ENCODE measurements at regions not wholly inside any gene's neighbourhood (a gene's known extent, or its start where the extent isn't known, plus 50 kb on each side); places are given as distances from the start of the nearest gene placed in this dataset.
A peak's percentile ranks its signal among the peaks of the same experiment; 100 is the strongest.

DNA sequence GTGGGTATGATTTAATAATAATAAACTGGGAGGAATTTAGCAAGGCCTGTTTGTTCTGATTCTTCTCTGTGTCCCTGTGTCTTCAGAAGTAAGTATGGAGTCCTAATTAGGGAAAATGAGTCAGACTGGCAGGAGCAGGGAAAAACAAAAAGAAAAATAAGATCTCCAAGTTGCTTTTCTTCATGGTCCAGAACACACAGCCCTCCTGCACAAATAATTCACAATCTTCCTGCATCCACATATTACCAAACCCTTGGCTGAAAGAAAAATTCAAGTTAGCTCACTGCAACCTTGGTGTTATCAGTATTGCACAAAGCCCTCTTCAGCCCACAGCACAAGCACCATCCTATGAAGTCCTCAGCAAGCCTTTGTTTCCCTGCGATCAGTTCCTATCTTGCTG lies 142.0 kb upstream of the LAMA2 start:
- Histone ChIP-seq H3K9me3 (no peaks in the 10 kb centered on the region), H3K27me3 (no peaks in the 10 kb centered on the region), H3K4me1 (no peaks in the 10 kb centered on the region), H3K27ac (no peak overlapping the region), H3K4me3 (no peak overlapping the region), H3K36me3 (no peaks in the 10 kb centered on the region)
- DNase-seq (ENCODE audit: extremely low spot score in 2 of 2), result no peak
- intact Hi-C loops (cut with DNase I), result no loop called here
- TF ChIP-seq POLR2AphosphoS5 (IDR thresholded peaks at IDR 0.05; ENCODE audit: insufficient read depth in 1 of 2, low read depth in 1 of 2) (no peak), POLR2A (IDR thresholded peaks at IDR 0.05) (no peak)
- TF ChIP-seq, protein P1, sequence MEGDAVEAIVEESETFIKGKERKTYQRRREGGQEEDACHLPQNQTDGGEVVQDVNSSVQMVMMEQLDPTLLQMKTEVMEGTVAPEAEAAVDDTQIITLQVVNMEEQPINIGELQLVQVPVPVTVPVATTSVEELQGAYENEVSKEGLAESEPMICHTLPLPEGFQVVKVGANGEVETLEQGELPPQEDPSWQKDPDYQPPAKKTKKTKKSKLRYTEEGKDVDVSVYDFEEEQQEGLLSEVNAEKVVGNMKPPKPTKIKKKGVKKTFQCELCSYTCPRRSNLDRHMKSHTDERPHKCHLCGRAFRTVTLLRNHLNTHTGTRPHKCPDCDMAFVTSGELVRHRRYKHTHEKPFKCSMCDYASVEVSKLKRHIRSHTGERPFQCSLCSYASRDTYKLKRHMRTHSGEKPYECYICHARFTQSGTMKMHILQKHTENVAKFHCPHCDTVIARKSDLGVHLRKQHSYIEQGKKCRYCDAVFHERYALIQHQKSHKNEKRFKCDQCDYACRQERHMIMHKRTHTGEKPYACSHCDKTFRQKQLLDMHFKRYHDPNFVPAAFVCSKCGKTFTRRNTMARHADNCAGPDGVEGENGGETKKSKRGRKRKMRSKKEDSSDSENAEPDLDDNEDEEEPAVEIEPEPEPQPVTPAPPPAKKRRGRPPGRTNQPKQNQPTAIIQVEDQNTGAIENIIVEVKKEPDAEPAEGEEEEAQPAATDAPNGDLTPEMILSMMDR (IDR thresholded peaks at IDR 0.05), result no peak

GRCh38 chr6:128739112-128739511 lies 143.8 kb upstream of the LAMA2 start:
- intact Hi-C loops (cut with DNase I), result no loop called here

GRCh38 chr6:128738112-128738511 lies 144.8 kb upstream of the LAMA2 start:
- Histone ChIP-seq H3K4me1 (no peaks in the 10 kb centered on the region), H3K36me3 (no peaks in the 10 kb centered on the region), H3K4me3 (no peak overlapping the region), H3K9me3 (no peaks in the 10 kb centered on the region), H3K27me3 (no peaks in the 10 kb centered on the region), H3K27ac (no peak overlapping the region)
- no peak for TF ChIP-seq POLR2AphosphoS5 (IDR thresholded peaks at IDR 0.05; ENCODE audit: insufficient read depth in 1 of 2, low read depth in 1 of 2)
- TF ChIP-seq, protein P1 (IDR thresholded peaks at IDR 0.05), result no peak
- no peak for TF ChIP-seq POLR2A (IDR thresholded peaks at IDR 0.05)
- DNase-seq (ENCODE audit: extremely low spot score in 2 of 2), result no peak
- intact Hi-C loops (cut with DNase I), result no loop called here

More at GRCh38 chr6:128739112-128739511, 143.8 kb upstream of the LAMA2 start:
- TF ChIP-seq POLR2A (IDR thresholded peaks at IDR 0.05), result no peak
- TF ChIP-seq POLR2AphosphoS5 (IDR thresholded peaks at IDR 0.05; ENCODE audit: insufficient read depth in 1 of 2, low read depth in 1 of 2), result no peak
- TF ChIP-seq, protein P1 (IDR thresholded peaks at IDR 0.05), result no peak
- H3K27me3 ChIP-seq, result no peaks in the 10 kb centered on the region
- no peaks in the 10 kb centered on the region for H3K4me1 ChIP-seq
- no peaks in the 10 kb centered on the region for H3K9me3 ChIP-seq
- H3K4me3 ChIP-seq, result no peak overlapping the region
- no peak overlapping the region for H3K27ac ChIP-seq
- H3K36me3 ChIP-seq, result no peaks in the 10 kb centered on the region
- DNase-seq (ENCODE audit: extremely low spot score in 2 of 2), result no peak

- H3K27me3 ChIP-seq, result no peaks in the 10 kb centered on the region
- no peak for DNase-seq (ENCODE audit: extremely low spot score in 2 of 2)
- H3K9me3 ChIP-seq, result no peaks in the 10 kb centered on the region
- TF ChIP-seq POLR2AphosphoS5 (IDR thresholded peaks at IDR 0.05; ENCODE audit: insufficient read depth in 1 of 2, low read depth in 1 of 2) (no peak), POLR2A (IDR thresholded peaks at IDR 0.05) (no peak)
- TF ChIP-seq, protein P1 (IDR thresholded peaks at IDR 0.05), result no peak
- no peak overlapping the region for H3K27ac ChIP-seq
- intact Hi-C loops (cut with DNase I), result no loop called here
- no peaks in the 10 kb centered on the region for H3K36me3 ChIP-seq
- no peaks in the 10 kb centered on the region for H3K4me1 ChIP-seq
- H3K4me3 ChIP-seq, result no peak overlapping the region
These were observed 146.2 kb upstream of the LAMA2 start for GRCh38 chr6:128736780-128737179.

DNA sequence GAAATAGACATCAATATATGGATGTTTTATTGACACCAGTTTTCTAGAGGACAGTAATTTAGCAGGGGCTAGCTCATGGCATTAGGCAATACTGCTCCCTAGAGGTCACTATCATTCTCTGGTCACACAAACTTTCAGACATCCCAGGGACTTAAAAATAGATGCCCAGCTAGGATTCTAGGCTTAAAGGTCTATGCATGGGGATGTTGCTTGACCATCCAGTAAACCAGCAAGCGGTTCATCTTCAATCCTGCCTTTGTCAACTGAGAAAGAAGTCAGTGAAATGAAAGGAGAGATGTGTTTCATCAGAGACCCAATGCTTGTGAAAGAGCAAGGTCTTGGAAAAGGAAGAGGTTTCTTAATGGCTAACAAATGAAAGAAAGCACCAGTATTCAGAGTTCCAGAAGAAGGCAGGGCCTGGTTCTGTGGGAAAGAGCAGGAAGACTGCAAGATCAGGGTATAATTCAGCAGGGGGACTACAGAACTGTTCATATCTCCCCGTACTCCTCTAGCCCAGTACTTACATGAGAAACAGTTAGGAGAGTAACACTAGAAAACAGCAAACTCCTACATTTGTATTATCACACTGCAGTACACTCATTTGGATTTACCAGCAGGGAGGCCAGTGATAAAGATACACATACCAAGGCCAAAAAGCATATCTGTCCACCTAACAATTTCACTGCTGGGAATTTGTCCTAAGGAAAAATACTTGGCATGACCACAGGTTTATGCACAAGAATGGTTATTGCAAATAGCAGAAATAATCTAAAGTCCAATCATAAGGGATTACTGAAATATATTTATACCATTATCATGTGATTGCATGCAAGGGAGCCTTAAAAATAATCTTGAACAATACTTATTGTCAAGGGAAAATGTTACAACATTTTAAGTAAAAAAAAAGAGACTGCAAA lies 151.4 kb upstream of the LAMA2 start:
- no peak for DNase-seq (ENCODE audit: extremely low spot score in 2 of 2)
- no peaks in the 10 kb centered on the region for H3K36me3 ChIP-seq
- H3K27me3 ChIP-seq, result no peaks in the 10 kb centered on the region
- no peak overlapping the region for H3K4me3 ChIP-seq
- H3K4me1 ChIP-seq, result no peaks in the 10 kb centered on the region
- H3K27ac ChIP-seq, result no peak overlapping the region
- no peaks in the 10 kb centered on the region for H3K9me3 ChIP-seq
- intact Hi-C loops (cut with DNase I), result no loop called here
- TF ChIP-seq POLR2A (IDR thresholded peaks at IDR 0.05) (no peak), POLR2AphosphoS5 (IDR thresholded peaks at IDR 0.05; ENCODE audit: insufficient read depth in 1 of 2, low read depth in 1 of 2) (no peak)
- TF ChIP-seq, protein P1 (IDR thresholded peaks at IDR 0.05), result peak in 1 of 3 experiments; percentile 16

All from vagina (tissue), 2 donors.